IMR-90 (cell line): ENCODE measurements at regions not wholly inside any gene's neighbourhood (a gene's known extent, or its start where the extent isn't known, plus 50 kb on each side); places are given as distances from the start of the nearest gene placed in this dataset.

ENCODE experiments used
- ATAC-seq: fragments of 200-7000 bp; cut with Tn5 transposase; 2 replicates; pipeline ENCODE4 v1.9.1; 2020; ENCODE audit warnings: low read depth, mild to moderate bottlenecking, moderate library complexity
- BruUV-seq: library from RNA; stranded (reverse); fragments of 400-500 nt; replicated peaks from 2 replicates; lab custom pipeline; 2021; lab: Mats Ljungman, UMichigan
- CTCF ChIA-PET: fragments of 300-600 bp; formaldehyde crosslinking; extraction: SDS; loops from one replicate; lab custom pipeline; 2021; ENCODE audit warnings: antibody characterized with exemption; lab: Yijun Ruan, JAX
- POLR2A ChIA-PET: fragments of 300-600 bp; sonication (Branson Sonifier 250); formaldehyde crosslinking; loops from one replicate; lab custom pipeline; 2022; ENCODE audit warnings: antibody characterized with exemption; ENCODE audit not compliant: unreplicated experiment; lab: Charles Lee
- DNase-seq: peaks from one replicate; pipeline ENCODE4 v3.0.0; 2013
- H2AFZ ChIP-seq: replicated peaks from 2 replicates; pipeline ENCODE3; 2013; ENCODE audit warnings: low read length, mild to moderate bottlenecking; ENCODE audit not compliant: poor library complexity
- H2AK5ac ChIP-seq: 2 replicates; pipeline ENCODE4 v1.6.1; 2013; ENCODE audit warnings: low read depth, low read length, inconsistent platforms
- H2AK9ac ChIP-seq: replicated peaks from 2 replicates; pipeline ENCODE3; 2013; ENCODE audit warnings: mild to moderate bottlenecking, low read depth, low read length, moderate library complexity; ENCODE audit not compliant: poor library complexity
- H2BK120ac ChIP-seq: 2 replicates; pipeline ENCODE4 v1.6.1; 2013; ENCODE audit warnings: low read depth, low read length, inconsistent platforms
- H2BK15ac ChIP-seq: 3 replicates; pipeline ENCODE4 v1.6.1; 2013; ENCODE audit warnings: low read depth, low read length, inconsistent platforms
- H2BK20ac ChIP-seq: 2 replicates; pipeline ENCODE4 v1.6.1; 2013; ENCODE audit warnings: low read depth, mild to moderate bottlenecking, inconsistent platforms, low read length, moderate library complexity
- H2BK5ac ChIP-seq: 2 replicates; pipeline ENCODE4 v1.6.1; 2013; ENCODE audit warnings: mild to moderate bottlenecking, low read depth, low read length, inconsistent platforms; ENCODE audit not compliant: poor library complexity, severe bottlenecking
- H3K14ac ChIP-seq: replicated peaks from 2 replicates; pipeline ENCODE4 v1.6.1; 2013; ENCODE audit warnings: low read depth, low read length, inconsistent platforms
- H3K18ac ChIP-seq: 2 replicates; pipeline ENCODE4 v1.6.1; 2013; ENCODE audit warnings: low read depth, low read length, control low read depth
- H3K23ac ChIP-seq: 2 replicates; pipeline ENCODE4 v1.6.1; 2013; ENCODE audit warnings: low read depth, low read length, inconsistent platforms
- H3K27ac ChIP-seq: 2 replicates; pipeline ENCODE4 v1.5.1; 2013; ENCODE audit warnings: mild to moderate bottlenecking, control low read depth, low read length; ENCODE audit not compliant: insufficient read depth
- H3K27me3 ChIP-seq: 2 replicates; pipeline ENCODE4 v1.6.1; 2013; ENCODE audit warnings: low read length; ENCODE audit not compliant: control insufficient read depth, insufficient read depth
- H3K36me3 ChIP-seq: 2 replicates; pipeline ENCODE4 v1.6.1; 2013; ENCODE audit warnings: low read length, mixed read lengths; ENCODE audit not compliant: control insufficient read depth, insufficient read depth
- H3K4ac ChIP-seq: 2 replicates; pipeline ENCODE4 v1.6.1; 2013; ENCODE audit warnings: low read depth, low read length, inconsistent platforms
- H3K4me1 ChIP-seq: 2 replicates; pipeline ENCODE4 v1.6.1; 2013; ENCODE audit warnings: low read length, mixed read lengths; ENCODE audit not compliant: control insufficient read depth, insufficient read depth
- H3K4me2 ChIP-seq: 2 replicates; pipeline ENCODE4 v1.6.1; 2013; ENCODE audit warnings: low read depth, mild to moderate bottlenecking, control low read depth, low read length, moderate library complexity
- H3K4me3 ChIP-seq: 2 replicates; pipeline ENCODE4 v1.5.1; 2013; ENCODE audit warnings: low read depth, mild to moderate bottlenecking, control low read depth, low read length, moderate library complexity; ENCODE audit not compliant: insufficient read depth
- H3K56ac ChIP-seq: 2 replicates; pipeline ENCODE4 v1.6.1; 2013; ENCODE audit warnings: low read length, inconsistent platforms; ENCODE audit not compliant: insufficient read depth; ENCODE audit errors: extremely low read depth
- H3K79me1 ChIP-seq, 2 experiments: 2 replicates each; pipeline ENCODE4 v1.6.1; 2013; ENCODE audit warnings: low read length in 2 of 2, inconsistent platforms in 1 of 2, low read depth in 1 of 2
- H3K9ac ChIP-seq: 2 replicates; pipeline ENCODE4 v1.6.1; 2013; ENCODE audit warnings: low read depth, low read length, control low read depth
- H3K9me1 ChIP-seq: 2 replicates; pipeline ENCODE4 v1.6.1; 2013; ENCODE audit warnings: low read length, inconsistent platforms; ENCODE audit not compliant: insufficient read depth
- H3K9me3 ChIP-seq: 2 replicates; pipeline ENCODE4 v1.6.1; 2013; ENCODE audit warnings: low read length; ENCODE audit not compliant: control insufficient read depth, insufficient read depth
- H4K20me1 ChIP-seq: 2 replicates; pipeline ENCODE4 v1.6.1; 2013; ENCODE audit warnings: low read length, inconsistent platforms; ENCODE audit not compliant: insufficient read depth
- H4K5ac ChIP-seq: 2 replicates; pipeline ENCODE4 v1.6.1; 2013; ENCODE audit warnings: mild to moderate bottlenecking, low read depth, low read length, control low read depth
- H4K8ac ChIP-seq, 2 experiments: 2 replicates each; pipeline ENCODE4 v1.6.1; 2013; ENCODE audit warnings: low read depth in 2 of 2, low read length in 2 of 2, control low read depth in 1 of 2, inconsistent platforms in 1 of 2
- H4K91ac ChIP-seq: 2 replicates; pipeline ENCODE4 v1.6.1; 2013; ENCODE audit warnings: low read depth, low read length, inconsistent platforms; ENCODE audit not compliant: insufficient read depth
- CEBPB ChIP-seq: IDR thresholded peaks from 2 replicates; pipeline ENCODE4 v1.6.1; 2012; ENCODE audit warnings: low read depth, low read length, improper control_type of control experiment
- CHD1 ChIP-seq: IDR thresholded peaks from 2 replicates; pipeline ENCODE4 v1.6.1; 2012; ENCODE audit warnings: low read depth, low read length, improper control_type of control experiment
- FOS ChIP-seq: fragments of 150-350 bp; IDR thresholded peaks from 2 replicates; pipeline ENCODE4 v1.6.1; 2016; ENCODE audit warnings: low read depth, low read length
- MAFK ChIP-seq: IDR thresholded peaks from 2 replicates; pipeline ENCODE4 v1.6.1; 2012; ENCODE audit warnings: low read depth, low read length, improper control_type of control experiment
- MXI1 ChIP-seq: IDR thresholded peaks from 2 replicates; pipeline ENCODE4 v1.6.1; 2012; ENCODE audit warnings: low read depth, mild to moderate bottlenecking, low read length, moderate library complexity, borderline replicate concordance
- NFE2L2 ChIP-seq: fragments of 150-350 bp; IDR thresholded peaks from 2 replicates; pipeline ENCODE4 v1.6.1; 2016; ENCODE audit warnings: low read depth, mild to moderate bottlenecking, low read length
- RFX5 ChIP-seq: IDR thresholded peaks from 2 replicates; pipeline ENCODE4 v1.8.0; 2012; ENCODE audit warnings: low read depth, mild to moderate bottlenecking, low read length, moderate library complexity
- USF2 ChIP-seq: fragments of 150-350 bp; IDR thresholded peaks from 2 replicates; pipeline ENCODE4 v1.6.1; 2017; ENCODE audit warnings: mild to moderate bottlenecking, antibody characterized with exemption, low read length, low read depth
- dilution Hi-C: fragments of 300-500 bp; cut with HindIII; formaldehyde crosslinking; loops from one replicate; pipeline ENCODE4 v1.14.3; 2018; ENCODE audit warnings: low sequenced_read_pairs; ENCODE audit not compliant: unreplicated experiment
- in situ Hi-C: fragments of 300-500 bp; cut with MboI; formaldehyde crosslinking; loops from 3 replicates; pipeline ENCODE4 v1.14.3; 2019; ENCODE audit warnings: low sequenced_read_pairs, inconsistent platforms, mixed read lengths
- intact Hi-C: fragments of 100-400 bp; cut with micrococcal nuclease; formaldehyde crosslinking; loops from 2 replicates; pipeline ENCODE4 v1.10.0; 2022

- DNase-seq = no peak
- H3K27ac ChIP-seq = no peak overlapping the region
- H2AK9ac ChIP-seq = no peak overlapping the region
- no peaks in the 10 kb centered on the region for H3K9me1 ChIP-seq
- H3K9me3 ChIP-seq = no peaks in the 10 kb centered on the region
- no peak overlapping the region for H4K5ac ChIP-seq
- H3K4ac ChIP-seq = no peak overlapping the region
- no peaks in the 10 kb centered on the region for H3K4me1 ChIP-seq
- CTCF ChIA-PET = no interaction called here
- H4K91ac ChIP-seq = no peak overlapping the region
- H2BK5ac ChIP-seq = no peak overlapping the region
- H3K56ac ChIP-seq = no peak overlapping the region
- H4K8ac ChIP-seq = no peak overlapping the region
- peaks cover 3% of the 10 kb centered on the region for H3K27me3 ChIP-seq
- POLR2A ChIA-PET = no interaction called here
- H2BK20ac ChIP-seq = no peak overlapping the region
- H2AK5ac ChIP-seq = no peak overlapping the region
- no peak overlapping the region for H3K4me2 ChIP-seq
- no peak overlapping the region for H3K9ac ChIP-seq
- H2BK15ac ChIP-seq = no peak overlapping the region
- ATAC-seq = no peak
- dilution Hi-C loops (no loop called here), intact Hi-C loops (no loop called here), in situ Hi-C loops (no loop called here)
- H2BK120ac ChIP-seq = no peak overlapping the region
- no peak overlapping the region for H3K23ac ChIP-seq
- H4K20me1 ChIP-seq = no peaks in the 10 kb centered on the region
- H3K4me3 ChIP-seq = no peak overlapping the region
- H3K79me1 ChIP-seq = no peaks in the 10 kb centered on the region
- no peak overlapping the region for H3K18ac ChIP-seq
- no peak overlapping the region for H2AFZ ChIP-seq
- H3K36me3 ChIP-seq = no peaks in the 10 kb centered on the region
- BruUV-seq = no TSS peak
- no peak overlapping the region for H3K14ac ChIP-seq
- TF ChIP-seq MAFK (no peak), MXI1 (no peak), CHD1 (no peak), CEBPB (no peak), NFE2L2 (no peak), FOS (no peak), USF2 (no peak), RFX5 (no peak)
Measured at GRCh38 chr9:89974582-89974981, 369.8 kb downstream of the GADD45G start.
